ENCODE measurements at regions not wholly inside any gene's neighbourhood (a gene's known extent, or its start where the extent isn't known, plus 50 kb on each side); places are given as distances from the start of the nearest gene placed in this dataset.

GRCh38 chr9:116075191-116075590 lies 78.4 kb upstream of the PAPPA start:
- Histone ChIP-seq H3K27me3 (no peaks in the 10 kb centered on the region), H3K4me3 (no peak overlapping the region), H3K36me3 (no peaks in the 10 kb centered on the region), H3K9me3 (no peaks in the 10 kb centered on the region), H3K4me1 (no peaks in the 10 kb centered on the region), H3K27ac (no peak overlapping the region)
- TF ChIP-seq CTCF (IDR thresholded peaks at IDR 0.05) (no peak), POLR2A (IDR thresholded peaks at IDR 0.05) (no peak)
- intact Hi-C loops (cut with DNase I; ENCODE audit: low total_unique reads), result no loop called here
- no peak for DNase-seq

DNA sequence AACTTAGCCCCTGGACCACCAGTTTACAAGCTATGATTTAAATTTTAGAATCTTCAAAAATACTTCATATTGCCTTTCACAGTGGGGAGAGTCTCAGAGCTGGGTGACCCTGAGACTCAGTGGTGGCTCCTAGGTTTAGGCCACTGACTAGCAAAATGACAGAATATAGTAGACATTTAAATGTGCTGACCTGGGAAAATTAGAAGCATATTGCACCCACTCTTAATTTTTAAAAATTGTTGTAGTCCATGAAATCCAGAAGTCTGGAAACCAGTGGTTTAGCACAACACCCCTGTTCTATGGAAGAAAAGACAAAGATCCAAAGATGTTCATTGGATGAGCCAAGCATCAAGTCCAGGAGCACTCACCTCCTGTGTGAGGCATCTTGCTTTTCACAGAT lies 75.0 kb upstream of the PAPPA start:
- no peaks in the 10 kb centered on the region for H3K4me1 ChIP-seq
- H3K36me3 ChIP-seq, result no peaks in the 10 kb centered on the region
- no peak overlapping the region for H3K4me3 ChIP-seq
- no peak overlapping the region for H3K27ac ChIP-seq
- no peak for DNase-seq
- H3K9me3 ChIP-seq, result no peaks in the 10 kb centered on the region
- TF ChIP-seq POLR2A (IDR thresholded peaks at IDR 0.05) (no peak), CTCF (IDR thresholded peaks at IDR 0.05) (no peak)
- no peaks in the 10 kb centered on the region for H3K27me3 ChIP-seq
- intact Hi-C loops (cut with DNase I; ENCODE audit: low total_unique reads), result no loop called here

GRCh38 chr9:116080561-116080960 lies 73.0 kb upstream of the PAPPA start:
- Histone ChIP-seq H3K27ac (no peak overlapping the region), H3K9me3 (no peaks in the 10 kb centered on the region), H3K4me3 (no peak overlapping the region), H3K27me3 (no peaks in the 10 kb centered on the region), H3K36me3 (no peaks in the 10 kb centered on the region), H3K4me1 (no peaks in the 10 kb centered on the region)
- DNase-seq, result no peak
- TF ChIP-seq POLR2A (IDR thresholded peaks at IDR 0.05) (no peak), CTCF (IDR thresholded peaks at IDR 0.05) (no peak)
- intact Hi-C loops (cut with DNase I; ENCODE audit: low total_unique reads), result no loop called here

- Histone ChIP-seq H3K27ac (no peak overlapping the region), H3K36me3 (no peaks in the 10 kb centered on the region), H3K27me3 (no peaks in the 10 kb centered on the region), H3K4me1 (no peaks in the 10 kb centered on the region), H3K4me3 (no peak overlapping the region), H3K9me3 (no peaks in the 10 kb centered on the region)
- TF ChIP-seq CTCF (IDR thresholded peaks at IDR 0.05), result no peak
- no peak for TF ChIP-seq POLR2A (IDR thresholded peaks at IDR 0.05)
- no peak for DNase-seq
- intact Hi-C loops (cut with DNase I; ENCODE audit: low total_unique reads), result no loop called here
These were observed 72.0 kb upstream of the PAPPA start for GRCh38 chr9:116081435-116082115.

- no peaks in the 10 kb centered on the region for H3K27me3 ChIP-seq
- intact Hi-C loops (cut with DNase I; ENCODE audit: low total_unique reads), result no loop called here
- no peak overlapping the region for H3K4me3 ChIP-seq
- TF ChIP-seq CTCF (IDR thresholded peaks at IDR 0.05) (no peak), POLR2A (IDR thresholded peaks at IDR 0.05) (no peak)
- no peaks in the 10 kb centered on the region for H3K36me3 ChIP-seq
- no peak for DNase-seq
- no peaks in the 10 kb centered on the region for H3K4me1 ChIP-seq
- H3K27ac ChIP-seq, result no peak overlapping the region
- no peaks in the 10 kb centered on the region for H3K9me3 ChIP-seq
These were observed 69.8 kb upstream of the PAPPA start for GRCh38 chr9:116083837-116084236.
